ENCODE measurements at regions not wholly inside any gene's neighbourhood (a gene's known extent, or its start where the extent isn't known, plus 50 kb on each side); places are given as distances from the start of the nearest gene placed in this dataset.
"Not testable (repeated sequence)": the region's sequence is repeated elsewhere in the genome, so short reads cannot be mapped to it uniquely, and the experiment has no call there.

GRCh38 chr2:138243372-138243771 is 258.2 kb upstream of the SPOPL start:
- Histone ChIP-seq H3K27ac (no peak overlapping the region), H3K4me3 (no peak overlapping the region), H3K36me3 (no peaks in the 10 kb centered on the region), H3K27me3 (no peaks in the 10 kb centered on the region), H3K4me1 (peaks cover 0 to 33% (median 0%) of the 10 kb centered on the region in 3 donors), H3K9me3 (no peaks in the 10 kb centered on the region)
- no peak for ATAC-seq
- TF ChIP-seq CTCF (IDR thresholded peaks at IDR 0.05), result no peak
- TF ChIP-seq EP300 (IDR thresholded peaks at IDR 0.05), result no peak
- no peak for TF ChIP-seq POLR2AphosphoS5 (IDR thresholded peaks at IDR 0.05)
- no peak for TF ChIP-seq POLR2A (IDR thresholded peaks at IDR 0.05)

- Histone ChIP-seq H3K9me3 (no peaks in the 10 kb centered on the region), H3K27me3 (no peaks in the 10 kb centered on the region), H3K36me3 (no peaks in the 10 kb centered on the region), H3K4me1 (peaks cover 0 to 25% (median 0%) of the 10 kb centered on the region in 3 donors), H3K27ac (no peak overlapping the region), H3K4me3 (no peak overlapping the region)
- ATAC-seq, result no peak
- TF ChIP-seq CTCF (IDR thresholded peaks at IDR 0.05) (no peak), EP300 (IDR thresholded peaks at IDR 0.05) (no peak), POLR2AphosphoS5 (IDR thresholded peaks at IDR 0.05) (no peak), POLR2A (IDR thresholded peaks at IDR 0.05) (no peak)
These were observed 257.1 kb upstream of the SPOPL start for GRCh38 chr2:138244501-138244925.

GRCh38 chr2:138245310-138245709 is 256.3 kb upstream of the SPOPL start:
- Histone ChIP-seq H3K4me1 (peaks cover 0 to 17% (median 0%) of the 10 kb centered on the region in 3 donors), H3K27me3 (no peaks in the 10 kb centered on the region), H3K9me3 (no peaks in the 10 kb centered on the region), H3K36me3 (no peaks in the 10 kb centered on the region), H3K4me3 (no peak overlapping the region), H3K27ac (no peak overlapping the region)
- TF ChIP-seq CTCF (IDR thresholded peaks at IDR 0.05) (no peak), POLR2A (IDR thresholded peaks at IDR 0.05) (no peak), EP300 (IDR thresholded peaks at IDR 0.05) (no peak), POLR2AphosphoS5 (IDR thresholded peaks at IDR 0.05) (no peak)
- ATAC-seq, result no peak

GRCh38 chr2:138247302-138247701 is 254.3 kb upstream of the SPOPL start:
- no peak for ATAC-seq
- Histone ChIP-seq H3K27me3 (no peaks in the 10 kb centered on the region), H3K36me3 (no peaks in the 10 kb centered on the region), H3K4me3 (no peak overlapping the region), H3K4me1 (peaks cover 0 to 12% (median 0%) of the 10 kb centered on the region in 3 donors), H3K9me3 (no peaks in the 10 kb centered on the region), H3K27ac (no peak overlapping the region)
- no peak for TF ChIP-seq CTCF (IDR thresholded peaks at IDR 0.05)
- WGBS, 2 donors (ENCODE audit: low coverage in 1 of 2), result 0 to 79% methylated on average over 1 to 2 of the region's 2 CpGs

GRCh38 chr2:138249207-138249606 is 252.4 kb upstream of the SPOPL start:
- H3K4me1 ChIP-seq, result peaks cover 0 to 12% (median 0%) of the 10 kb centered on the region in 3 donors
- no peaks in the 10 kb centered on the region for H3K27me3 ChIP-seq
- no peak for ATAC-seq
- TF ChIP-seq EP300 (IDR thresholded peaks at IDR 0.05) (no peak), CTCF (IDR thresholded peaks at IDR 0.05) (no peak), POLR2AphosphoS5 (IDR thresholded peaks at IDR 0.05) (no peak), POLR2A (IDR thresholded peaks at IDR 0.05) (no peak)
- no peaks in the 10 kb centered on the region for H3K36me3 ChIP-seq
- H3K9me3 ChIP-seq, result no peaks in the 10 kb centered on the region
- H3K27ac ChIP-seq, result no peak overlapping the region
- no peak overlapping the region for H3K4me3 ChIP-seq

GRCh38 chr2:138250843-138251320 is 250.7 kb upstream of the SPOPL start:
- H3K27me3 ChIP-seq, ATAC-seq, H3K4me3 ChIP-seq, H3K36me3 ChIP-seq, H3K27ac ChIP-seq, H3K9me3 ChIP-seq, H3K4me1 ChIP-seq: not testable (repeated sequence)
- WGBS, 2 donors (ENCODE audit: low coverage in 1 of 2), result 87 to 100% methylated on average over 2 of the region's 4 CpGs

Data from gastroesophageal sphincter (tissue), 4 donors.